ENCODE measurements at regions not wholly inside any gene's neighbourhood (a gene's known extent, or its start where the extent isn't known, plus 50 kb on each side); places are given as distances from the start of the nearest gene placed in this dataset.
"Not testable (repeated sequence)": the region's sequence is repeated elsewhere in the genome, so short reads cannot be mapped to it uniquely, and the experiment has no call there.

- no peak for DNase-seq (ENCODE audit: low read depth in 2 of 2)
These were observed 220.9 kb upstream of the KCNK2 start for GRCh38 chr1:214861615-214862014.

DNA sequence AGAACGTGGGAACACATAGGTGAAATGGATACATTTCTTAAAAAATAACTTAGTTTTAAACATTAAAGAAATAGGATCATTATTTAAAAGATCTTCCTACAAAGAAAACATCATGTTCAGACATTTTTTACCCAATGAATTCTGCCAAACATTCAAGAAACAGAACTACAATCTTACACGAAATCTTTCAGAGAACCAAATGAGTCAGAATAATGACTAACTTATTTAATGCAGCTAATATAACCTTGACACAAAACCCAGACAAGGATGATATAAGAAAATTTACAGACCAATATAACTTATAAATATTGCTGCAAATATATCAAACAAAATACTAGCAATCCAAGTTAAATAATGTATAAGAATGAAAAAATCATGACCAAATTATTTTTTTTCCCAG is 220.1 kb upstream of the KCNK2 start:
- no peak for DNase-seq (ENCODE audit: low read depth in 2 of 2)

- DNase-seq (ENCODE audit: low read depth in 2 of 2), result no peak
These were observed 217.4 kb upstream of the KCNK2 start for GRCh38 chr1:214864896-214865688.

DNA sequence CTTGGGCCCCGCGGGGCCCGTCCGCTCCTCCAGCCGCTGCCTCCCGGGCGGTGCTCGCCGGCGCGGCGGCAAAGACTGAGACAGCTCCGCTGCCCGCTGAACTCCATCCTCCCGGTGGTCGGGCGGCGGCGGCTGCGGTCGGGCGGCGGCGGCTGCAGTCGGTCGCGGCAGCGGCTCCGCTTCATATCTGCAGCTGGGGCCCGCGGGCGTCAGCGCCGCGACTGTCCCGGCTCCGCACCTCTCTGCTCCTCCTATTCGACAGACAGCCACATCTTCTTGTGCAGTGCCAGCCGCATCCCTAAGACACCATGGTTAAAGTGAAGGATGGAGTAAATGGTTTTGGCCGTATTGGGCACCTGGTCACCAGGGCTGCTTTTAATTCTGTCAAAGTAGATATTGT is 212.1 kb upstream of the KCNK2 start:
- not testable (repeated sequence) for DNase-seq (ENCODE audit: low read depth in 2 of 2)

- DNase-seq (ENCODE audit: low read depth in 2 of 2), result no peak
These were observed 201.6 kb upstream of the KCNK2 start for GRCh38 chr1:214880956-214881355.

- DNase-seq (ENCODE audit: low read depth in 2 of 2), result no peak
These were observed 199.9 kb upstream of the KCNK2 start for GRCh38 chr1:214882616-214883015.

DNA sequence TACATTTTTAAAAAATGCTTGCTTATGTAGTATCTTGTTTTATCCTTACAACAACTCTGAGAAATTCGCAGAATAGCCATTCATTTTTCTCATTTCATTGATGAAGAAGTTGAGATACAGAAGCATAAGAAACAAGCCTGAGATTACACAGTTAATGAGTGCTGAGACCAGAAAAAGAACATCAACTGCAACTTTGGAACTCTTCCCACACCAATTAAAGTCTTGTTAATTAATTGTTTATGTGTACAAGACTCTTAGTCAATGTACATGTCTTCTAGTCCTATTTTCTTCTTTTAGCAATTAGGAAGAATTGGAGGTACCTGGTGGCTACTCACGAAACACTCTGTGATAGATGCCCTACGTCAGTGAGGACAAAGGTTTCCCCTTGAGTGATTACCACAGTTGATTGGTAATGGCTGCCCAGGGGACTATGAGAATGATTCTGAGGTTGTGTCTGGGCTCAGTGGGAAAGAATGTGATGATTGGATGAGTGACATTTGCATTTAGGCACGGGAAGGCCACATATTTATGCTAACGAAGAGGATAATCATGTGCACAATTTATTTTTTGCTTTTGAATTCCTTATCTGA is 187.4 kb upstream of the KCNK2 start:
- DNase-seq (ENCODE audit: low read depth in 2 of 2), result no peak

DNA sequence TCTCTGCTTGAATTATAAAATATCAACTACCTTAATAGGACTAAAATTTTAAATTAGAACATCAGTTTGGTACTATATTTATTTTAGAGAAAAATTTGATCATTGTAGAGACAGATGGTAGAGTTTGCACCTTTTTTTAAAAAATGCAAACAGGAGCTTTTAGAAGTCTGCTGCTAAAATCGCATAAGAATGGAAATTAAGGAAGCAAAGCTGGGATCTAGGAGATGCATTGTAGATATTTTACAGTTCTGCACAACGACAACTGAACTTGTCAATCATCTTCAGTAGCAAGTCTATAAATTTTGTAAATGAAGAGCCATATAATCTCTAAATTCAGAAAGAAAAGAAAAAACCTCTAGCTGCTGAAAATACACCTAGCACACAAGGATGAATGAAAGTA is 185.6 kb upstream of the KCNK2 start:
- DNase-seq (ENCODE audit: low read depth in 2 of 2), result no peak

GRCh38 chr1:214897581-214897980 is 185.0 kb upstream of the KCNK2 start:
- no peak for DNase-seq (ENCODE audit: low read depth in 2 of 2)

DNA sequence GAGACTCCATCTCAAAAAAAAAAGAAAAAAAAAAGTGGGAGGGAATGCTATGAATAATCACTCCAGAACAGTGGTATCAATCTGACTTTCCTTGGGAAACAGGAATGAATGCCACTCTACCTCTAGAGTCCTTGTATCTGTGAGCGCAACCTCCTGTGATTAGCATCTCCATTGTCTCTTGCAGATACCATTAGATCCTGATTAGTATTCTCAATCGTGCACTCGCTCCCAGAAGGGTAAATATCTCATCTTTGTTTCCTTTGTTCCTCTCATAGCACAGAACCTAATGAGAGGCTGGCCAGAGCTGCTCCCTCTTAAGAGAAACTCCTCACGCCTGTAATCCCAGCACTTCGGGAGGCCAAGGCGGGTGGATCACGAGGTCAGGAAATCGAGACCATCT is 184.4 kb upstream of the KCNK2 start:
- no peak for DNase-seq (ENCODE audit: low read depth in 2 of 2)

- DNase-seq (ENCODE audit: low read depth in 2 of 2), result no peak
These were observed 183.8 kb upstream of the KCNK2 start for GRCh38 chr1:214898718-214899117.

DNA sequence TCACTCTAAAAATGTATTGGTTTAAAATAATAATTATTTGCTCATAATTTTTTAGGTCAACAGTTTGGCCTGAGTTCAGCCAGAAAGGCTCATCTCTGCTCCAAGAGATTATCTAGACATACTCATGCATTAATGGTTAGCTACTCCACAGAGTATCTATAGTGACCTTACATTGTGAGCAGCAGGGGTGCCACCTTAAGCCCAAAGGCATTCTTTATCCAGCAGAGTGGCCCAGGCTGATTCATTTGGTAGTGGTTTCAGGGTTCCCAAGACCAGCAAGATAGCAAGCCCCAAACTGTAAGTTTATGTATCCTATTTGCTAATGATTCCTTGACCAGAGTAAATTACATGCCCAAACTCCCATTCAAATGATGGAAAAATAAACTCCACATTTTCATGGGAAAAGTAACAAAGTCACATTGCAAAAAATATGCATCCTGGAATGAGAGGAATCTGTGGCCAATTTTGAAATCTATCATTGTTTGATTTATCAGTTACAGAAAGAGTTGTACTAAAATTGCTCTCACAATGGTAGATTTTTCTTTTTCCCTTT is 182.6 kb upstream of the KCNK2 start:
- DNase-seq (ENCODE audit: low read depth in 2 of 2), result no peak

DNA sequence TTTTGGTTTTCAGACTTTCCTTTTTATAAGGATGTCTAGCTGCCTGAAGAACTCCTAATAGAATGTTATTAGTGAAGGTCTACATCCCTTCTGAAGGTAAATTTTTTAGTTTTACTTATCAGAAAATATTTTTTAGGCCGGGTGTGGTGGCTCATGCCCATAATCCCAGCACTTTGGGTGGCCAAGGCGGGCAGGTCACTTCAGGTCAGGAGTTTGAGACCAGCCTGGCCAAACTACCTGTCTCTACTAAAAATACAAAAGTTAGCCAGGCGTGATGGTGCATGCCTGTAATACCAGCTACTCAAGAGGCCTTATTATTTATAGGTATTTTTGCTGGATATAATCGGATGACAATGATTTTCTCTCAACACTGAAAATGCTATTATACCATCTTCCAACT is 181.9 kb upstream of the KCNK2 start:
- no peak for DNase-seq (ENCODE audit: low read depth in 2 of 2)

DNA sequence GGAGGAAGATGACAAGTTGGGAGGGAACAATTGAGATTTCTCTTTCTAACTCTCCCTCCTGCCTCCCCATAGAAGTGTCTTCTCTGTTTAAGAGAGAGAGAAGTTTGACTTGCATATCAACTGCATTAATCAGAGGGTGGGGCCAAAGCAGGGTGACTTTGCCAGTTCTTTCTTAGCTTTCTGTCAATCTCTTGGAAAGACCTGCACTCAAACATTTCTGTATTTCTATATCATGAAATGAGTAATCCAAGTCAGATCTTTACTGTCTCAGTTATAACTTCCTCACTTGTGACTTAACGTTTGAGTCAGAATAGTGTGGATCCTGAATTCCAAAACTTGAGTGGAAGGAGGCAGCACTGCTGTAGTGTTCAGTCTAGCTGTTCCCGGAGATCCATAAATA is 180.8 kb upstream of the KCNK2 start:
- DNase-seq (ENCODE audit: low read depth in 2 of 2), result no peak

GRCh38 chr1:214902636-214903320 is 179.8 kb upstream of the KCNK2 start:
- DNase-seq (ENCODE audit: low read depth in 2 of 2), result no peak

- no peak for DNase-seq (ENCODE audit: low read depth in 2 of 2)
These were observed 170.4 kb upstream of the KCNK2 start for GRCh38 chr1:214912127-214912526.

- DNase-seq (ENCODE audit: low read depth in 2 of 2), result no peak
These were observed 168.6 kb upstream of the KCNK2 start for GRCh38 chr1:214913966-214914365.

DNA sequence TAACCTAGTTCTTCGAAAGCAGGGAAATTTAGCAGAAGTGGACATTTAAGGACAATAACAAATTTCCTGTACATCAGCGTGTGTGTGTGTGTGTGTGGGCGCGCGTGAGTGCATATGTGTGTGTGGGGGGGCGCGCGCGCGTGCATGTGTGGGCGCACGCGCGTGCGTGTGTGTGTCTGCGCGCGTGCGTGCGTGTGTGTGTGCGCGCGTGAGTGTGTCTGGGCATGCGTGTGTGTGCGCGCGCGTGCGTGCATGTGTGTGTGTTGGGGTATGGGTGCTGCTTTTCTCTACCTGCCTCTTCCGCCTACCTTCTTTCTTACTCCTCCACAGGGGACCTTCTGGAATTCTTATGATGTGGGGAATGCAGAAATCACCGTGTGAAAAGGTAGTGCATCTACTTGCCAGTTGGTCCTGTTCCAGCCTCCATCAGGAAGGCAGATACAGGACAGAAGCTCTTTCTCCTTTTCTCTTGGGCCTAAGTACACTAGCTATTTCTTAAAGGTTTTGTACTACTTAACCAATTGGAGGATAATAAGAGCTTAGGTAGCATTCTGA is 165.4 kb upstream of the KCNK2 start:
- DNase-seq (ENCODE audit: low read depth in 2 of 2), result no peak

DNA sequence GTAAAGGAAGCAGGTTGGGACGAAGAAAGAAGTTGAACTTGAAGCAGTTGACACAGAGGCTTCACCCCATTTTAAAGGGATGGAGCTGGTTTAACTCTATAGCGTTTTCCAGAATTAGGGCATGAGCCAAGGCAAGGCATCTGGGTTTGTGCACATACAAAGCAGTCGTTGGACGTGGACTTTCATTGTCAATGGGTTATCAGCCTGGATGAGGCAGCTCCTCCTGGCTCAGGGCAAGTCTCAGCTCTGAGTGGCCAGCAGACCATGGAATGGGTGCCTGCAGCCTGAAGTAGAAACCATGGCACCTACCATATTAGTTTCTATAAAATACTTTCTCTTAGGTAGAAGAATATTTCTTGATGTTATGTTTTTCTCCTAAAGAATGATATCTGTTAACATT is 163.8 kb upstream of the KCNK2 start:
- DNase-seq (ENCODE audit: low read depth in 2 of 2), result no peak

DNA sequence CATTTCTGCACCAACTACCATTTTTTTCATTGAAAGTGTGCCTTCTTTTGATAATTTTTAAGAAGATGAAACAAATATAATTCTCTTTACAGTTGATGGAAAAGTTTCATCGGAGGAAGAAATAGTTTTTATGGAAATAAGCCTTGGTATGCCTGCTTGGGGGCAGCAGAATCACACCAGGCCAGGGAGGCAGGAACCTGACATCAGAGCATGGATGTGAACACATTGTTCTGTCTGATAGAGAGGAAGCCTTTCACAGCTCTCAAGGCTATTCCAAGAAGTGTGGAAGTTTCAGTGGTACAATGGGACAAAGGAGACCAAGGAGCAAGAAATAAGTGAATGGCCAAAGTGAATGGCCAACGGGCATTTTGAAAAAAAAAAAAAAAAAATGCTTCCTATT is 162.2 kb upstream of the KCNK2 start:
- DNase-seq (ENCODE audit: low read depth in 2 of 2), result no peak

DNA sequence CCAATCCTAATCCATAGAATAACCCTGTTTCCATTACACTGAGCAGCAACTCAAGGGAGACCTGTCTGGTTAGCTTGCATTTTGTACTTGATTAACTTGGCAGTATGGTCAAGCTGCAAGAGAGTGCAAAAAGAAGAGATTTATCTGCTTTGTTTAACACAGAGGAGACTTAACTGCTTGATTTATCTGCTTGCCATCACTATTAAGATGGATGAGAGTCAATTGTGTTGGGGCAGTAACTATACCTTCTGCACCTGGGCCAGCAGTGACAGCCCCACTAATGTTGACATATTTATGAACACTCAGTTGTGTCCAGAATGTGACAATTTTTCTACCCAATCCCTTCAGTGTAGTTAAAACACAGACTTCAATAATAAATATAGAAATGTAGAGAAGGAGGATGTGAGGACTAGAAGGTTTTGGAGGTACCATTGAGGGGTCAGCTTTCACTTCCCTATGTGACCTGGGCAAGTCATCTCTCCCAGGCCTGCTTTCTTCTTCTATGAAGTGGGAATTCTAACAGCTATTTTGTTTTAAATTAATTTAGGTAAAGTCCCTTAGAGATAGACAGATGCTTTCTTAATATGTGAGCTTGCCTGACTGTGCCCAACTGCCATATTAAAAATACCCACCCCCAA is 159.1 kb upstream of the KCNK2 start:
- DNase-seq (ENCODE audit: low read depth in 2 of 2), result no peak

- no peak for DNase-seq (ENCODE audit: low read depth in 2 of 2)
These were observed 154.7 kb upstream of the KCNK2 start for GRCh38 chr1:214927796-214928195.

Measured in stimulated activated CD8-positive, alpha-beta memory T cell treated with anti-CD3 and anti-CD28 coated beads, Interleukin-2, amount 100 ng/mL, for 48 hours (primary cell).